Kidney (tissue), 13 donors: ENCODE measurements at regions not wholly inside any gene's neighbourhood (a gene's known extent, or its start where the extent isn't known, plus 50 kb on each side); places are given as distances from the start of the nearest gene placed in this dataset.

Source experiments
- DNase-seq, 5 donors: peaks; one replicate each; pipeline ENCODE4 v3.0.0-alpha.2; 2013 to 2020
- FAIRE-seq: peaks from 2 replicates; lab custom pipeline; 2012; peaks lifted over from hg19 to GRCh38; lab: Jason Lieb, UNC
- H3K27ac ChIP-seq, 2 donors: one replicate each; pipeline ENCODE4 v1.7.0; 2013; ENCODE audit warnings: low read depth in 2 of 2, low read length in 2 of 2, inconsistent platforms in 1 of 2
- H3K27me3 ChIP-seq: one replicate; pipeline ENCODE4 v1.7.1; 2013; ENCODE audit warnings: low read length, inconsistent platforms; ENCODE audit not compliant: control insufficient read depth, insufficient read depth
- H3K36me3 ChIP-seq, 3 donors: one replicate each; pipeline versions ENCODE4 v1.7.0 to v1.7.1; 2013; ENCODE audit warnings: low read length in 3 of 3, control low read depth in 1 of 3, inconsistent platforms in 1 of 3; ENCODE audit not compliant: insufficient read depth in 3 of 3, control insufficient read depth in 2 of 3
- H3K4me1 ChIP-seq, 3 donors: one replicate each; pipeline versions ENCODE4 v1.7.0 to v1.7.1; 2013; ENCODE audit warnings: low read length in 3 of 3, inconsistent platforms in 1 of 3, low read depth in 1 of 3; ENCODE audit not compliant: control insufficient read depth in 2 of 3, insufficient read depth in 2 of 3
- H3K4me3 ChIP-seq, 3 donors: one replicate each; pipeline versions ENCODE4 v1.7.0 to v1.8.1; 2013; ENCODE audit warnings: low read length in 3 of 3, control low read depth in 1 of 3, inconsistent platforms in 1 of 3
- H3K9ac ChIP-seq, 3 donors: one replicate each; pipeline versions ENCODE4 v1.7.0 to v1.7.1; 2013; ENCODE audit warnings: low read length in 3 of 3, control low read depth in 1 of 3, inconsistent platforms in 1 of 3
- H3K9me3 ChIP-seq, 3 donors: one replicate each; pipeline versions ENCODE4 v1.7.0 to v1.7.1; 2013; ENCODE audit warnings: low read length in 3 of 3, control low read depth in 1 of 3, inconsistent platforms in 1 of 3; ENCODE audit not compliant: control insufficient read depth in 2 of 3, insufficient read depth in 1 of 3
- intact Hi-C: fragments of 100-400 bp; cut with DNase I; formaldehyde crosslinking; loops from one replicate; pipeline ENCODE4 v1.11.1; 2022
- TF ChIP-seq, protein P1 (sequence below): IDR thresholded peaks from 3 replicates; pipeline ENCODE4 v1.5.1; 2012; ENCODE audit warnings: mild to moderate bottlenecking, moderate library complexity, borderline replicate concordance; ENCODE audit not compliant: insufficient read depth; ENCODE audit errors: extremely low read depth
- donor health status: control.
- donor health status: control.
- donor health status: control.
- donor health status: control.
- donor health status: control.
- donor health status: DM: yes; HTN: yes; CAD: no.
- donor health status: Normal renal cell carcinoma (clear cell type).

GRCh38 chr3:40618158-40618557, 93.4 kb downstream of the ZNF621 start:
- TF ChIP-seq, protein P1, sequence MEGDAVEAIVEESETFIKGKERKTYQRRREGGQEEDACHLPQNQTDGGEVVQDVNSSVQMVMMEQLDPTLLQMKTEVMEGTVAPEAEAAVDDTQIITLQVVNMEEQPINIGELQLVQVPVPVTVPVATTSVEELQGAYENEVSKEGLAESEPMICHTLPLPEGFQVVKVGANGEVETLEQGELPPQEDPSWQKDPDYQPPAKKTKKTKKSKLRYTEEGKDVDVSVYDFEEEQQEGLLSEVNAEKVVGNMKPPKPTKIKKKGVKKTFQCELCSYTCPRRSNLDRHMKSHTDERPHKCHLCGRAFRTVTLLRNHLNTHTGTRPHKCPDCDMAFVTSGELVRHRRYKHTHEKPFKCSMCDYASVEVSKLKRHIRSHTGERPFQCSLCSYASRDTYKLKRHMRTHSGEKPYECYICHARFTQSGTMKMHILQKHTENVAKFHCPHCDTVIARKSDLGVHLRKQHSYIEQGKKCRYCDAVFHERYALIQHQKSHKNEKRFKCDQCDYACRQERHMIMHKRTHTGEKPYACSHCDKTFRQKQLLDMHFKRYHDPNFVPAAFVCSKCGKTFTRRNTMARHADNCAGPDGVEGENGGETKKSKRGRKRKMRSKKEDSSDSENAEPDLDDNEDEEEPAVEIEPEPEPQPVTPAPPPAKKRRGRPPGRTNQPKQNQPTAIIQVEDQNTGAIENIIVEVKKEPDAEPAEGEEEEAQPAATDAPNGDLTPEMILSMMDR: no peak
- H3K36me3 ChIP-seq: no peaks in the 10 kb centered on the region
- H3K4me3 ChIP-seq: no peak overlapping the region
- H3K9me3 ChIP-seq: no peaks in the 10 kb centered on the region
- H3K9ac ChIP-seq: no peak overlapping the region
- FAIRE-seq (no peak), DNase-seq (no peak)
- intact Hi-C loops: no loop called here
- peaks cover 0 to 4% (median 0%) of the 10 kb centered on the region in 3 donors for H3K4me1 ChIP-seq
- H3K27ac ChIP-seq: no peak overlapping the region
- H3K27me3 ChIP-seq: no peaks in the 10 kb centered on the region

DNA sequence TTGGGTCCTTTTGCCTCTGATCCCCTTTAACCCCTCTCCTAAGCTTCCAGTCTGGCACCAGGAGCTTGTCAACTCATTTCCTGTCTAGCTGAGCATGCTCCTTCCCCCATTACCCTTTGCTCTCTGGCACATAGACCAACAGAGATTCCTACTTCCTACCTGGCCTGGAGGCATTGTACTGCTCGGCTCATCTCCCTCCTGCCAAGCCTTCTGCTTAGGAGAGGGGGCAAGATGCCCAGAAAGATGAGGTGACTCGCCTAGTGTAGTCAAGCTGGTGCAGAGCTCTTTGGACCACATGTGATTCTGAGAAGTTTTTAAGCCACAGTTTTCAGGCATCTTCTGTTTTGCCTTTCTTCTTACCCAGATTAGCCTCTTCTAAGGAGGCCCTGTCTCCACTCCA, 95.4 kb downstream of the ZNF621 start:
- H3K4me1 ChIP-seq: peaks cover 0 to 4% (median 0%) of the 10 kb centered on the region in 3 donors
- H3K27ac ChIP-seq: no peak overlapping the region
- no peak for DNase-seq
- H3K36me3 ChIP-seq: no peaks in the 10 kb centered on the region
- TF ChIP-seq, protein P1: no peak
- no peak overlapping the region for H3K4me3 ChIP-seq
- intact Hi-C loops: no loop called here
- no peaks in the 10 kb centered on the region for H3K27me3 ChIP-seq
- FAIRE-seq: no peak
- no peak overlapping the region for H3K9ac ChIP-seq
- peaks cover 2 to 17% (median 10%) of the 10 kb centered on the region in 3 donors for H3K9me3 ChIP-seq

DNA sequence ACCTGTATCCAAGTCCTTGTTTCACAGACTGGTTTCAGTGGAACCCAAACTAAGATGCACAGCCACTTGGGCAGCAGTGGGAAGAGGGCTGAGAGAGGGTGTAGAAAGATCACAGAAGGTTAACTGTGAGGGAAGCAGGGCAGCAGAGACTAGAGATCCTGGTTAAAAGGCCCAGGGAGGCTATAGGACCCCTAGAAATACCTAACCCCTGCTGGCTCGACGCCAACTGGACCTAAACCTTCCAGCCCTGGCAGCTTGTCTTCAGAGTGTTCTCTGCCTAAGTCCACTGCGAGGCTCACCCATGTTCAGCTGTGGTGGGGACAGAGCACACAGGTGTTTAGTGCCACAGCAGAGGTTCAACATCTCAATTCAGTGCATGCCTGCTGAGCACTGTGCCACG, 96.5 kb downstream of the ZNF621 start:
- Histone ChIP-seq H3K36me3 (no peaks in the 10 kb centered on the region), H3K4me3 (no peak overlapping the region), H3K27me3 (no peaks in the 10 kb centered on the region), H3K27ac (no peak overlapping the region), H3K9ac (no peak overlapping the region), H3K4me1 (no peaks in the 10 kb centered on the region), H3K9me3 (peaks cover 2 to 17% (median 10%) of the 10 kb centered on the region in 3 donors)
- intact Hi-C loops: no loop called here
- TF ChIP-seq, protein P1: no peak
- FAIRE-seq (no peak), DNase-seq (no peak)

GRCh38 chr3:40623567-40623966, 98.8 kb downstream of the ZNF621 start:
- DNase-seq (no peak), FAIRE-seq (no peak)
- no peaks in the 10 kb centered on the region for H3K4me1 ChIP-seq
- H3K4me3 ChIP-seq: no peak overlapping the region
- H3K27me3 ChIP-seq: no peaks in the 10 kb centered on the region
- H3K27ac ChIP-seq: no peak overlapping the region
- intact Hi-C loops: no loop called here
- no peaks in the 10 kb centered on the region for H3K36me3 ChIP-seq
- peaks cover 2 to 17% (median 10%) of the 10 kb centered on the region in 3 donors for H3K9me3 ChIP-seq
- H3K9ac ChIP-seq: no peak overlapping the region
- TF ChIP-seq, protein P1: no peak
